ENCODE measurements at regions not wholly inside any gene's neighbourhood (a gene's known extent, or its start where the extent isn't known, plus 50 kb on each side); places are given as distances from the start of the nearest gene placed in this dataset.

- TF ChIP-seq, protein P1, sequence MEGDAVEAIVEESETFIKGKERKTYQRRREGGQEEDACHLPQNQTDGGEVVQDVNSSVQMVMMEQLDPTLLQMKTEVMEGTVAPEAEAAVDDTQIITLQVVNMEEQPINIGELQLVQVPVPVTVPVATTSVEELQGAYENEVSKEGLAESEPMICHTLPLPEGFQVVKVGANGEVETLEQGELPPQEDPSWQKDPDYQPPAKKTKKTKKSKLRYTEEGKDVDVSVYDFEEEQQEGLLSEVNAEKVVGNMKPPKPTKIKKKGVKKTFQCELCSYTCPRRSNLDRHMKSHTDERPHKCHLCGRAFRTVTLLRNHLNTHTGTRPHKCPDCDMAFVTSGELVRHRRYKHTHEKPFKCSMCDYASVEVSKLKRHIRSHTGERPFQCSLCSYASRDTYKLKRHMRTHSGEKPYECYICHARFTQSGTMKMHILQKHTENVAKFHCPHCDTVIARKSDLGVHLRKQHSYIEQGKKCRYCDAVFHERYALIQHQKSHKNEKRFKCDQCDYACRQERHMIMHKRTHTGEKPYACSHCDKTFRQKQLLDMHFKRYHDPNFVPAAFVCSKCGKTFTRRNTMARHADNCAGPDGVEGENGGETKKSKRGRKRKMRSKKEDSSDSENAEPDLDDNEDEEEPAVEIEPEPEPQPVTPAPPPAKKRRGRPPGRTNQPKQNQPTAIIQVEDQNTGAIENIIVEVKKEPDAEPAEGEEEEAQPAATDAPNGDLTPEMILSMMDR (IDR thresholded peaks at IDR 0.05 in 4 of 5, conservative IDR thresholded peaks at IDR 0.05 in 1 of 5) = no peak
- no peak for TF ChIP-seq POLR2A (IDR thresholded peaks at IDR 0.05)
Measured at GRCh38 chr12:124111006-124111405, 138.0 kb downstream of the ZNF664 start.
